Upper lobe of left lung (tissue), 4 donors: ENCODE measurements at regions not wholly inside any gene's neighbourhood (a gene's known extent, or its start where the extent isn't known, plus 50 kb on each side); places are given as distances from the start of the nearest gene placed in this dataset.

ENCODE experiments used
- POLR2A ChIP-seq, 4 donors: fragments of 450-650 bp; IDR thresholded peaks; one replicate each; pipeline ENCODE4 v1.5.1; 2016 to 2017; ENCODE audit warnings: antibody characterized with exemption in 4 of 4, mild to moderate bottlenecking in 2 of 4
- POLR2AphosphoS5 ChIP-seq, 2 donors: sonication (generic); formaldehyde crosslinking; IDR thresholded peaks; one replicate each; pipeline ENCODE4 v1.5.1; 2017; ENCODE audit warnings: antibody characterized with exemption in 2 of 2
- TF ChIP-seq, protein P1 (sequence below), 6 experiments: fragments of 450-650 bp in 4 of 6; fragments of 200-600 bp in 2 of 6; sonication (generic) in 2 of 6; IDR thresholded peaks; one replicate each; pipeline ENCODE4 v1.5.1; 2016 to 2019; ENCODE audit warnings: antibody characterized with exemption in 6 of 6

DNA sequence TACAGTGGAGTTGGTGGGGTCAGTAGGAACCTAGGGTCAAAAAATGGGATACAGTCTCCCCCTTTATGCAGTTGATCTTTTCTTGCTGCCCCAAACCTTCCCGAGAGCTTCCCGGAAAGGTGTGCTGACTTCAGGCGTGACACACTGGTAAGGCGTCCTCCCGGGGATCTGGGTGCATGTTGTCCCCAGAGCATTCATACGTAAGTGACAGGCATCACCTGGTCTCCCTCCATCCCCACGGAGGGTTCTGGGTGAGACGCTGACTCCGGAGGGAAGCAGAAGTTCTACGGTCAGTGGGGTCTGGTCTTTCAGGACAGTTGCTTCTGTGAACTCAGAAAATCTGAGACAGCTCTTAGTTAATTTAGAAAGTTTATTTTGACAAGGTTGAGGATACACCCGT, 159.6 kb upstream of the RTL1 start:
- TF ChIP-seq POLR2A (IDR thresholded peaks at IDR 0.05) = no peak
- TF ChIP-seq, protein P1, sequence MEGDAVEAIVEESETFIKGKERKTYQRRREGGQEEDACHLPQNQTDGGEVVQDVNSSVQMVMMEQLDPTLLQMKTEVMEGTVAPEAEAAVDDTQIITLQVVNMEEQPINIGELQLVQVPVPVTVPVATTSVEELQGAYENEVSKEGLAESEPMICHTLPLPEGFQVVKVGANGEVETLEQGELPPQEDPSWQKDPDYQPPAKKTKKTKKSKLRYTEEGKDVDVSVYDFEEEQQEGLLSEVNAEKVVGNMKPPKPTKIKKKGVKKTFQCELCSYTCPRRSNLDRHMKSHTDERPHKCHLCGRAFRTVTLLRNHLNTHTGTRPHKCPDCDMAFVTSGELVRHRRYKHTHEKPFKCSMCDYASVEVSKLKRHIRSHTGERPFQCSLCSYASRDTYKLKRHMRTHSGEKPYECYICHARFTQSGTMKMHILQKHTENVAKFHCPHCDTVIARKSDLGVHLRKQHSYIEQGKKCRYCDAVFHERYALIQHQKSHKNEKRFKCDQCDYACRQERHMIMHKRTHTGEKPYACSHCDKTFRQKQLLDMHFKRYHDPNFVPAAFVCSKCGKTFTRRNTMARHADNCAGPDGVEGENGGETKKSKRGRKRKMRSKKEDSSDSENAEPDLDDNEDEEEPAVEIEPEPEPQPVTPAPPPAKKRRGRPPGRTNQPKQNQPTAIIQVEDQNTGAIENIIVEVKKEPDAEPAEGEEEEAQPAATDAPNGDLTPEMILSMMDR (IDR thresholded peaks at IDR 0.05) = no peak
- TF ChIP-seq POLR2AphosphoS5 (IDR thresholded peaks at IDR 0.05) = no peak
